ENCODE measurements at regions not wholly inside any gene's neighbourhood (a gene's known extent, or its start where the extent isn't known, plus 50 kb on each side); places are given as distances from the start of the nearest gene placed in this dataset.

DNA sequence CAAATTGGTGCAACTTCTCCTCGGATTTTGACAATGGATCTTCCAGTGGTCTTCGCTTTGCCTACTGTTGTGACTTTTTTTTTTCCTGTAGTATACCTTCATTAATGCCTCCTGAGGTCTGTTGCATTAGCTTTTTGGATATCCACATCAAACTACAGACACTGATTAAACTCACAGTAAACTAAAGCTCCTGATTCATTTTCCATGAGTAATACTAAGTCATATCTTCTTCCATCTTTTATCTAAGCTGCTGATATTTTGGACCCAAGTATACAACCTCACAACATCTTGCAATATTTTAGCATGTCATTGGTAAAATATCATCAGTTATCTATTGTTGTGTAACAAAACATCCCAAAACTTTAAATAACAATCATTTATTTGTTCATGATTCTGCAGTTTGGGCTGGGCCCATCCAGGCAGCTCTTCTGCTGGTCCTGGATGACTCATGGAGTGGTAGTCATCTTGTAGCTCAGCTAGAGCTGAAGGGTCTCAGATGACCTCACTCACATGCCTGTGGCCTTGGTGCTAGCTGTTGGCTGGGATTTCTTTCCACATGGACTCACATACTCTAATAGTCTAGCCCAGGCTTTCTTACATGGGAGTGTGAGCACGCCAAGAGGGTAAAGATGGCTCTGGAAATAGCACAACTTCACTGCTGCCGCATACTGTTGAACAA, 78.3 kb upstream of the SRSF6 start:
- TF ChIP-seq POLR2AphosphoS5 (IDR thresholded peaks at IDR 0.05): no peak
- TF ChIP-seq, protein P1, sequence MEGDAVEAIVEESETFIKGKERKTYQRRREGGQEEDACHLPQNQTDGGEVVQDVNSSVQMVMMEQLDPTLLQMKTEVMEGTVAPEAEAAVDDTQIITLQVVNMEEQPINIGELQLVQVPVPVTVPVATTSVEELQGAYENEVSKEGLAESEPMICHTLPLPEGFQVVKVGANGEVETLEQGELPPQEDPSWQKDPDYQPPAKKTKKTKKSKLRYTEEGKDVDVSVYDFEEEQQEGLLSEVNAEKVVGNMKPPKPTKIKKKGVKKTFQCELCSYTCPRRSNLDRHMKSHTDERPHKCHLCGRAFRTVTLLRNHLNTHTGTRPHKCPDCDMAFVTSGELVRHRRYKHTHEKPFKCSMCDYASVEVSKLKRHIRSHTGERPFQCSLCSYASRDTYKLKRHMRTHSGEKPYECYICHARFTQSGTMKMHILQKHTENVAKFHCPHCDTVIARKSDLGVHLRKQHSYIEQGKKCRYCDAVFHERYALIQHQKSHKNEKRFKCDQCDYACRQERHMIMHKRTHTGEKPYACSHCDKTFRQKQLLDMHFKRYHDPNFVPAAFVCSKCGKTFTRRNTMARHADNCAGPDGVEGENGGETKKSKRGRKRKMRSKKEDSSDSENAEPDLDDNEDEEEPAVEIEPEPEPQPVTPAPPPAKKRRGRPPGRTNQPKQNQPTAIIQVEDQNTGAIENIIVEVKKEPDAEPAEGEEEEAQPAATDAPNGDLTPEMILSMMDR (IDR thresholded peaks at IDR 0.05): no peak
- TF ChIP-seq POLR2A (IDR thresholded peaks at IDR 0.05): no peak
- TF ChIP-seq EP300 (IDR thresholded peaks at IDR 0.05): no peak

Measured in gastroesophageal sphincter (tissue), 3 donors.